ENCODE measurements at regions not wholly inside any gene's neighbourhood (a gene's known extent, or its start where the extent isn't known, plus 50 kb on each side); places are given as distances from the start of the nearest gene placed in this dataset.

DNA sequence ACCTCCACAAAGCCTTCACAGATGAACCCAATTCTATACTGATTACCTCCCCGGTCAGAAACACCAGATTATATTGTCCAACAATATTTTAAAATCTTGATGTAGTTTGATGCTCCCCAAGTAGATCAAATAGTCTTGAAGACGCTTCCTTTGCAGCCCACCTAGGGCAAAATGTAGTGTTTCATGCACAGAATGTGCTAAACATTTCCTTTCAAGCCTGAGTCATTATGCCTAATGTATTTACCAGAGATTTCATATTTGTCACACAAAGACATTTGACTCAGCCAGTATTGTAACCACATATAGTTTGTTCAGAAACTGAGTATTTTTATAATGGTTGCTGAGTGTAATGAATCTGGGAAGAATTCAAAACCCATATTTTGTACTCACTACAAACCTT is 1396.8 kb downstream of the LRRC4C start:
- DNase-seq: no peak

DNA sequence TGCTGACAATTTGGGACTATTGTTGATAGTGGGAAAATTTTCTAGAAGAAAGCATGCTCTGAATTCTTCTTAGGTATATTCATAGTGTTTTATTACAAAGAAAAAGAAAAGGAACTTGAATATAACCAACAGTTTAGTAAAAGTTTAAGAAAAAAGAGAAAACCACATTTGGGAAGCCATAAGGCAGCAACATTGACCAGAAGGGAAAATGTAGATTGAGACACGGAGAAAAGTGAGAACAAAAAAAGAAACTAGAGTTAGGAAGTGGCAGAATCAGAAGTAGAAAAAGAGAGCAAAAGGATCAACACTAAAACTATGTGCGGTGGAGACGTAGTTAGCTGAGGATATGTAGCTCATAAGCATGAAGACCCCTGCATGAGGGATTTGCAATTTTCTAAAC is 1398.2 kb downstream of the LRRC4C start:
- DNase-seq: no peak

DNA sequence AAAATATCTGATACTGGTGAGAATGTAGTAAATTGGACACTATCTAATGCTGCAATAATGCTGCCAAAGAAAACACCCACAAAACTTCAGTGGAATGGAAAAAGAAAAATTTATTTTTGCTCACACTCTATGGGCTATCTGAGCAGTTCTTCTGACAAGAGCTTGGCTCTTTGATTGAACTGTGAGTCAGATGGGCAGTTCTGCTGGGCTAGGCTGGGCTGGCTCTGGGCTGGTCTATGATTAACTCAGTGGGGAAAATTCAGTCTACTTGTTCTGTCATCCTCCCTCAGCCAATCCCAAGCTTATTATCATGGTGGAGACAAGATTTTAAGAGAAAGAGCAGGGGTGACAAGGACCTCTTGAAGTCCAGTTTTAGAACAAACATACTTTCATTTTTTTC is 1404.8 kb downstream of the LRRC4C start:
- no peak for DNase-seq

DNA sequence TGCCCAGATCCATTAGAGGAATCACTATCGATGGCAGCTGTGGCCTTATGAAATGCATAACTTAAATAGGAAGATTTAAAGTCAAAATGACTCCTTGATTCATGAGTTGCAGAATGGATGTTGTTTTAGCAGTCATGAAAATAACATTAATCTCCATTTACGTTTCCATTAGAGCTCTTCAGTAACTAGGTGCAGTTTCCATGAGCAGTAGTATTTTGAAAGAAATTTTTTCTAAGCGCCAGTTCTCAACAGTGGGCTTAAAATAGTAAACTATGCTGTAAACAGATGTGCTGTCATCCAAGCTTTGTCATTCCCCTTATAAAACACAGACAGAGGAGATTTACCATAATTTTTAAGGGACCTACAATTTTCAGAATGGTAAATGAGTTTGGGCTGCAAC is 1414.1 kb downstream of the LRRC4C start:
- DNase-seq: no peak

DNA sequence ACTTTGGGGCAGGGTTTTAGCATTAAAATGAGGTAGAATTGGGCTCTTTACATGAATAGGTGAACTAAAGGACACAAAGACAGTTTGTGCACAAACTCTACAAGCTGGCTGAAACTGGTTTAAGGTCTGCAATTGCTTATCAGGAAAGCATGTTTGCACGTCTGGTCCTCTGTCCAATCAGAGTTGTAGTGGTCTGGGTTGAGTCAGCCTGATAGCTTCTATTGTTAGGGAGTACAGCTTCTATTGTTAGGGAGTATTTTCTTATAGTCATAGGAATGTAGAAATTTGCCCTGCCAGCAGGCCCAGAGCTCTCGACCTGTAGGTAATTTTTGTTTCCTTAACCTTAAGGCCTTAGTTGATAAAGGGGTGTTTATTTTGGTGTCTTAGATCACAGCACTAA is 1422.4 kb downstream of the LRRC4C start:
- no peak for DNase-seq

DNA sequence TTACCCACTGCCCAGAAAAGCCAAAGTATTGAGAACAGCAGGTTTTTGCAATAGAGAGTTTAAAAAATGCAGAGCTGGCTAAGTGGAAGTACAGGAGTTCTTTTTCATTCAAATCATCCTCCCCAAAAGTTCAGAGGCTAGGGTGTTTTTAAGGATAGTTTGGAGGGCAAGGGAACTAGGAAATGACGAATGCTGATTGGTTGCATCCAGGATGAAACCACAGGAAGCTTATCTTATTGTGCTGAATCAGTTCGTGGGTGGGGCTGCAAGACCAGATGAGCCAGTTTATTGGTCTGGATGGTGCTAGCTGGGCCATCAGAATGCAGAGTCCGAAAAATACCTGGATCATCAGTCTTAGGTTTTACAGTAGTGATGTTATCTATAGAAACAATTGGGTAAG is 1427.1 kb downstream of the LRRC4C start:
- DNase-seq: no peak

DNA sequence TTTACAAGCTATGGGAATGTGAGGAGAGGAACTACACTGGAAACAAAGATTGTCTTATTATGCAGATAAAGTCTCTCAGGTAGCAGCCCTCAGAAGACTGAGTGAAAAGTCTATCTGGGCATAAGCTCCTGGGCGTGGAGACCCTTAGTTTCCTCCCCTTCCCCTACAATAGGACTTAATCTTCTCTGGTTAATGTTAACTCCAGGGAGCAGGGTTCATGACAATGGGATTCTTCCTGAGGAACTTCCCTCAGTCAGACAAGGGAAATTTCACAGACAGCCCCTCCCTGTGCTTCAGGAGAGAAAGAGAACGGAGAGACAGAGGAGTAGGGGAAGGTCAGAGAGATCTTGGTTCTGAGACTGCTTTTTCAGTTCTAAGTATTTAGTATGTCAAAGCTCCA is 1428.6 kb downstream of the LRRC4C start:
- no peak for DNase-seq

DNA sequence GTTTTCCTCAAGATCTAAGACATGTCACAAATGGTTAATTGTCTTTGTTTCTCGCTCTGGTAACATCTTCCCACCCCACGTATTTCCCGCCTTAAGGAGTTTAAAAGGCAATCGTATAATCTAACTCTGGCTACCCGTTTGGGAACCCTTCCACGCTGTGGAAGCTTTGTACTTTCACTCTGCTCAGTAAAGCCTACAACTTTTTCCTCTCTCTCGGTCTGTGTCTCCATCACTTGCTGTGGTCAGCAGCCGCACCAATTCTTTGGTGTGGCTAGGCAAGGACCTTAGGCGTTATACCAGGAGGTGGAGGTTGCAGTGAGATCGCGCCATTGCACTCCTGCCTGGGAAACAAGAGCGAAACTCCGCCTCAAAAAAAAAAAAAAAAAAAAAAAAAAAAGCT is 1430.1 kb downstream of the LRRC4C start:
- DNase-seq: no peak

DNA sequence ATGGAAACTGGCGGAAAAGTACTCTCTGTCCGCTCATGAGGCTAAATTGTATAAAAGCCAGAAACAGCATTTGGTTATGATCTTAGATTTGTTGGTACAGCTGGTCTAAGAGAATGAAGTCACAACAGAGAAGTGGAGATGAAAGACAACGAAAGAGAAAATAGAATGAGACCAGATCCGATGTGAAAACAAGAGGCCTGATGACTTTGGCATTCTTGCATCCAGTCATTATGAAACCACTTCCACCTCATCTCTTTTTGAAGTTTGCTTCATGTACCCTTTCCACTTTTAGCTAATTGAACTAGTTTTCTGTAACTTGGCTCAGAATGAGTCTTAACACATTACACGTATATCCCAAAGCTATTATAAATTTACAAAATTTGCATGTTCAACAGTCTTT is 1431.7 kb downstream of the LRRC4C start:
- no peak for DNase-seq

DNA sequence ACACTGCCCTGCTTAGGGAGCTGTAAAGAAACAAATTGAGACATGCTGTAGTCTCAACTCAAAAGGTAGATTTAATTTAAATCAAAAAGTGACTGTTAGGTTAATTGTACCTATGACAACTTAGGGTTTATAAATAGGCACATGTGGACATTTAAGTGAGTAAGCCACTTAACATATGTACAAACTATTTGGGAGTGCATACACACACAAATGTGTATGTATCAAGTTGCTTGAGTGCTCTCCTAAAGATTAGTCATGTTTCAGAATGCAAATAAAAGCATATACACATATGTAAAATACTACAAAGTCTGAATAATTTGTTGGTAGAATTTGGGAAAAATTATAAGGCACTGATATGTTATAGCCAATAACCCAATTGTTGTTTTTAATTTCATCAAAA is 1435.7 kb downstream of the LRRC4C start:
- no peak for DNase-seq

DNA sequence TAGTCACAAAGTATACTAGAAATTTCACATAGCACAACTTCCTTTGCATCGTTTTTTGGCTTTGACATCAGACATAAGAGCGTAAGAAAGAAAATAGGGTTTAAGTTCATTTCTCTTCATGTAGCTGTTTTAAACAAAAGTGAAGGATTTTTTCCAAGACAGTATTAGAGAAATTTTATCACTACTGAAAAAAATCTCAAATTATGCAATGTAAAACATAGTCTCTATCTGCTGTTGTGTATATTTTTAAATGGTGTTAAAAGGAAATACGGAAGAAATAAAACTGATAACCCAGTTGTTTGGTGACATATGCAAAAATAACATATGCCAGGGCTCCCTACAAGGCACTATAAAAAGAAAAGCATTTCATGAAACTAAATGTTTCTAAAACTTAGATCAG is 1449.4 kb downstream of the LRRC4C start:
- DNase-seq: no peak

DNA sequence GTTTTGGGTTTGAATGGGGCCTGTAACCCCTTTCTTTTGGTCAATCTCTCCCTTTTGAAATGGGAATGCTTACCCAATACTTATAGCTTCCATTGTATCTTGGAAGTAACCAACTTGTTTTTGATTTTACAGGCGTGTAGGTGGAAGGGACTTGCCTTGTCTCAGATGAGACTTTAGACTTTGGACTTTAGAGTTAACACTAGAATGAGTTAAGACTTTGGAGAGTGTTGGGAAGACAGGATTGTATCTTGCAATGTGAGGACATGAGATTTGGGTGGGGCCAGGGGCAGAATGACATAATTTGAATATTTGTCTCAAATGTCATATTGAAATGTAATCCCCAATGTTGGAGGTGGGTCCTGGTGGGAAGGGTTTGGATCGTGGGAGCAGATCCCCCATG is 1466.9 kb downstream of the LRRC4C start:
- no peak for DNase-seq

DNA sequence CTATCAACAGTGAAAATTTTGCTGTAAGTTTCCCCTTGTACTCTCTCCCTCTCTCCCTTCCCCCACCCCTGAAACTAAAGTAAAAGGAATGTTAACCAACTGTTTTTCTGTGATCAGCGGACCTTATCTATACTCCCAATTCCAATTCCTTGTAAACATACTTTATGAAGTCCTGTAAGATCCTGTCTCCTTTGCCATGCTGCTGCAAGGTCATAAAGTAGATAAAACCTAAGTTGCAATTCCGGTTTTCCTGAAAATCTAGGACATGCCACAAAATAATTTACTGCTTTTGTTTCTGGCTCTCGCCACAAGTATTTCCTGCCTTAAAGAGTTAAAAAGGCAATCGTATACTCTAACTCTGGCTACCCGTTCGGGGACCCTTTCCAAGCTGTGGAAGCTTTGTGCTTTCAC is 1469.0 kb downstream of the LRRC4C start:
- DNase-seq: no peak

DNA sequence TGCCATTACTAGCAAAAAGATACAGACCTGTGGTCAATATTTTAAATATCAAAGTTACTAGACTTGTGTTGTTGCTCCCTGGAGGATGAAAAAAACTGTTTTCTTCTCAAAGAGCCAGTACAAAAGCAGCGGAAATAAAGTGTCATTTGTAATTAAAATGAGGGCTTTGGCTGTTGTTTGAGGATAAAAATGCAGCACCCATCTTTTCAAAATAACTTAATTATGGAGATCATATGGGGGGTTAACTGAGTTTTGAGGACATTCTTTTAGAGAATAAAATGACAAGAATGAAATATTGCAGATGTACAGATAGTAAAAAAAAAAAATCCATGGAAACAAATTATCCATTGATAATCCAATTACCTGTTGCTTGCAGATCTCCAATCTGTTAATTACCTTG is 1484.4 kb downstream of the LRRC4C start:
- DNase-seq: no peak

DNA sequence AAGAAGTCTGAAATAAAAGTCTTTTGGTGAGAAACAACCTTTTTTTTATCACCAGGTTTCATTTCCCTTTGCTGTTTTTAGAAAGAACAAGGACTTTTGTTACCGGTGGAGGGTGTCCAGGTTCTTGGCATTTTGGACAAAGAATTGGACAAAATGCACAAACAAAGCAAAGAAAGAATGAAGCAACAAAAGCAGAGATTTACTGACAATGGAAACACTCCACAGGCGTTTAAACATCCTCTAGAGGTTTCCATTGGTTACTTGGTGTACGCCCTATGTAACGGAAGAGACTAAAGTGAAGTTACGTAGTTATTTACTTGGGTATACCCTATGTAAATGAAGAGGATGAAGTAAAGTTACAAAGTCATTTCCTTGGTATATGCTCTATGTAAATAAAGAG is 1487.0 kb downstream of the LRRC4C start:
- no peak for DNase-seq

DNA sequence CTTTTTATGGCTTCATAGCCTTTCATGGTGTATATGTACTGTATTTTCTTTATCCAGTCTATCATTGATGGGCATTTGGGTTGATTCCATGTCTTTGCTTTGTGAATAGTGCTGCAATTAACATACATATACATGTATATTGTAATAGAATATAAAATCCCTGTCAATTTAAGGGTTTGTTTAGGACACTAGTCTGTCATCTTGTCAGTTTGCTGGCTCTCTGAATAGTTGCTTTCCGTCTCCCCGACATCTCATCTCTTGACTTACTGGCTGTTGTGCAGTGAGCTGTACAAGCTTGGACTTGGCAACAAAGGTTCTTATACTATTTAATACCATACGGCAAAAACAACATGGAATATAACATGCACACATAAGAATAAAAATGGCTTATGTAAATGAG is 1487.5 kb downstream of the LRRC4C start:
- no peak for DNase-seq

DNA sequence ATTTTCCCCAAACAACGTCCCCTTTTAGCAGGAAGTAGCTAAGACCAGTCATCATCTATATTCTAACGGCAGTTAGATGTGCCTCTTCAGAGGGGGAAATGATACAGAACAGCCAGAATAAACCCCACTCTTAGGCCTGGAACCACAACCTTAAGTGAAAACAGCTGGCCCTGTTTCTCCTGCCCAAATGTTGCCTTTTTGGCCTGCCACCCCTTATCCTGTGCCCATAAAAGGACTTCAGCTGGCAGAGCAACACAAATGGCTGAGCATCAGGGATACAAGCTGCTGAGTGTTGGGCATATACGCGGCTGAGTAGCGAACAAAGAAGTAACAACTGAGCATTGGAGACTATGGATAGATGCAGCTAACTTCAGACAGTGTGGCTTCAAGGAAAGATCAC is 1491.4 kb downstream of the LRRC4C start:
- DNase-seq: peak; percentile 50

DNA sequence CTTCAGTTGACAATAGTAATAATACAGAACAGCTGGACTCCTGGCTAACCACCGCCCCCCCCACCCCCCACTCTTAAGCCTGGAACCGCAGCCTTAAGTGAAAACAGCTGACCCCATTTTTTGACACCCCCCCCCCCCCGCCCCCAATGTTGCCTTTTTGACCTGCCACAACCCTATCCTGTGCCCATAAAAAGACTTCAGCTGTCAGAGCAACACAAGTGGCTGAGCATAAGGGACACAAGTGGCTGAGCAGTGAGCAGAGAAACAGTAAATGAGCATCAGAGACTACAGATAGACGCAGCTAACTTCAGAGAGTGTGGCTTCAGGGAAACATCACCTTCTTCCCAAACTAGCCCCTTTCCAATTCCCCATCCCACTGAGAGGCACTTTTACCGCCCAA is 1493.8 kb downstream of the LRRC4C start:
- no peak for DNase-seq

DNA sequence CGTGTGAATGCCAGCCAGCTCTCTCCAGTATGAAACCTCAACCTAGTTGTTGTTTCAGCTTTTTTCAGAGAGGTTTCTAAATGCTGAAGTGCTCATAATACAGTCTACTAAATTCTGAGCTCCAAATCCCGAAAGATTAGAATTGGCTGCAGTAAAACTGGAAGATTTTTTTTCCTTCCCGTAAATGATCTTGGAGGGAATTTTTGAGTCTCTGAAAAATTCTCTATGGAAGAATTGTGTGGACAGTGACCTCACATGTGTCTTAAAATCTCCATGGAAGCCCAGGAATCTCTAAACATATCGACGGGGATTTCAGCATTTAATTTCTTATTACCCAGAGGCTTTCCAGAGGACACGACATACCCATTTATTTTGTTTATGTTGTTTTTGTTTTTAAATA is 1499.2 kb downstream of the LRRC4C start:
- DNase-seq: no peak

DNA sequence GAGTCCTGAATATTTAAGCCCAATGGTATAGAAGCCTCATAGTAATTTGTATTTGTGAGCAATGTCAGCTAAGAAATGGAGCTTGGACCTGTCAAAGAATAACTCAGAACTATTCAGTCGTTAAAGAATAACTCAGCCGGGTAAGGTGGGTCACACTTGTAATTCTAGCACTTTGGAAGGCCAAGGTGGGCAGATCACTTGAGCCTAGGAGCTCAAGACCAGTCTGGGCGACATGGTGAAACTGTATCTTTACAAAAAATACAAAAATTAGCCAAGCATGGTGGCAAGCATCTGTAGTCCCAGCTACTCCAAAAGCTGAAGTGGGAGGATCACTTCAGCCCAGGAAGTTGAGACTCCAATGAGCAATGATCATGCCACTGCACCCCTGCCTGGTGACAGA is 1526.5 kb downstream of the LRRC4C start:
- no peak for DNase-seq

DNA sequence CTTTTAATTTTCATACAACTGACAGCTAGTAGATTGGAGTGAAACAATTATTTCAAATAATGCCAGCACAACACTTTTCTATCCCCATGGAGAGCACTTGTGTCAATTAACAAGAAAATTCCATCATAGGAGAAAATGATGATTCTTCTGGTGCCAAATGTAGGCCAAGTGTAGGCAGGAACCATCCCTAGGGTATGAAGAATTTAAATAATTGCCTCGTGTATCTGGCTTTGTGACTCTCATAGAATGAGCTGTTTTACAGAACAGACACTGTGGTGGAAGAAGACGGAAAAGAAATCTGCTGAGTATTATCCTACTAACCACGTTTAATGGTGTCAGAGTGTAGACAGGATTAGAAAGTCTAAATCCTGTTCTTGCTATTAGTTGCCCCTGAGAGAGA is 1542.2 kb downstream of the LRRC4C start:
- DNase-seq: no peak

DNA sequence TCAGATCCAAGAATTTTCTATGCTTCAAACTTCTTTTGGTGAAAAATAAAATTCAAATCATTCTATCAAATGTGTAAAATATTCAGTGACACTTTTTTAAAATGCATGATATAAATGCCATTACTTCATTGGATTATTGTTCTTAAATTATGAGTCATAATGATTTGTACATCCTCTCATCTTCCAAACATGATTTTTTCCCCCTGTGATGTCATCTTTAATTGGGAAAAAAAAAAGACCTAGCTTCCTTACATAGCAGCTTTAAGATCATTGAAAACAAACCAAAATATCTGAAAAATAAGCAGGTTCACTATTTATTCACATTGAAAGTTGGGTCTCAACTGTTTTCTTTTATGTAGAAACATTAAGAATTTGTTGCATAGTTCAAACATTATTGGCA is 1549.4 kb downstream of the LRRC4C start:
- no peak for DNase-seq

DNA sequence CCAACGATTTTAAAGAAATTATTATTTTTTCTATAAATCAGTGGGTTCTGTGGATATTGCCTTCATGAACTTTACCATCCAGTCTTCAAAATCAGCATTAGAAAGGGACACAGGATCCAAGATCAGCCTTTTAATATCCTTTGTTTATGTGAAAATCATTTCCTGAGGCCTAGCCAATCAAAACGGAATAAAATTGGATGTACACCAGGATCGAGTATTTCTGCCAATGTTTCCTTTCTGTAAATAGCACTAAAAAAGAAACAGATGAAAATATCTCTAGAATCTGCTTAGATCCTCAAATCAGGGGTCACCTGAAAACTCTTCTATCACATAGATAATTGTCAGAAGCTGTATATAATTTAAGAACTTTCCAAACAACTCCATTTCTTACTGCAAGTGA is 1598.5 kb downstream of the LRRC4C start:
- no peak for DNase-seq

DNA sequence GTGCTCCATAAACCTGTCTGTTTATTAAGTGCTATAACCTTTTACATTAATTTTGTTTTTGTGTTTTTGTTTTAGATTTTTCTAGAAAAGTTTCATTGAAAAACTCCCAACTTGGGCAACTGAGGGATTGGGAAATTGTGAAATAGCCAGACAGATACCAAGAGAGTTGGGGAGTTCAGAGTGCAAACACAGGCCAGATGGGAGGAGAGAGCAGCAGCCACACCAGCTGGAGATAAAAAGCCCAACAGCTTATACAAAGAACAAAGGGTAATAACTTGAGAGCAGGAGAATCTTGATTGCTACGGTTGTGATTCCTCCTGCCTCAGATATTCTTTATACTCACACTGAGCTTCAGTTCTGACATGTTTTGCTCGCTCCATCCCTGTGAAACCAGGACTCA is 1642.2 kb downstream of the LRRC4C start:
- no peak for DNase-seq

DNA sequence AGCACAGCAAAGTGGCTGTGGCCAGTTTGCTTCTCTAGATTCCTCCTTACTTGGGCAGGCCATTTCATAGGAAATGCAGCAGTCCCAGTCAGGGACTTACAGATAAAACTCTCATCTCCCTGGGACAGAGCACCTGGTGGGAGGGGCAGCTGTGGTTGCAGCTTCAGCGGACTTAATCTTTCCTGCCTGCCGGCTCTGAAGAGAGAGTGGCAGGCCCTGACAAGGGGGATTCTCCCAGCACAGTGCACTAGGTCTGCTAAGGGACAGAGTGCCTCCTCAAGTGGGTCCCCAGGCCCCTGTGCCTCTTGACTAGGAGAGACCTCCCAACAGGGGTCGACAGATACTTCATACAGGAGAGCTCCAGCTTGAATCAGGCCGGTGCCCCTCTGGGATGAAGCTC is 1649.1 kb downstream of the LRRC4C start:
- no peak for DNase-seq

DNA sequence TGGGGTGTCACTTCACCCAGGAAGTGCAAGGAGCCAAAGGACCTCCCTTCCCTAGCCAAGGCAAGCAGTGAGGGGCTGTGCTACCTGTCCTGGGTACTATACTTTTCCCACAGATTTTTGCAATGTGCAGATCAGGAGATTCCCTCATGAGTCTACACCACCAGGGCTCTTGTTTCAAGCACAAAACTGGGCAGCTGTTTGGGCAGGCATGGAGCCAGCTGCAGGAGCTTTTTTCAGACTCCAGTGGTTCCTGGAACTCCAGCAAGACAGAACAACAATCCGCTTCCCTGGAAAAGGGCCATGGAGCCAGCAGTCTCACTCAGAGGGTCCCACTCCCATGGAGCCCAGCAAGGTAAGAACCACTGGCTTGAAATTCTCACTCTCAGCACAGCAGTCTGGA is 1649.6 kb downstream of the LRRC4C start:
- DNase-seq: no peak
